Cardiac fibroblast (primary cell): ENCODE measurements at regions not wholly inside any gene's neighbourhood (a gene's known extent, or its start where the extent isn't known, plus 50 kb on each side); places are given as distances from the start of the nearest gene placed in this dataset.

Source experiments
- DNase-seq, 2 donors: peaks; one replicate each; pipeline versions ENCODE4 v3.0.0 to v3.0.0-alpha.2; 2010; ENCODE audit warnings: low read depth in 2 of 2
- H3K4me3 ChIP-seq, 2 donors: replicated peaks in 1 of 2; 1 replicate in 1 of 2; 2 replicates in 1 of 2; pipeline ENCODE4 v1.5.1; 2011; ENCODE audit warnings: low read depth in 2 of 2, low read length in 2 of 2, mild to moderate bottlenecking in 2 of 2, moderate library complexity in 1 of 2
- TF ChIP-seq, protein P1 (sequence below): IDR thresholded peaks from one replicate; pipeline ENCODE4 v1.5.1; 2011; ENCODE audit warnings: low read depth, mild to moderate bottlenecking, low read length, inconsistent platforms

DNA sequence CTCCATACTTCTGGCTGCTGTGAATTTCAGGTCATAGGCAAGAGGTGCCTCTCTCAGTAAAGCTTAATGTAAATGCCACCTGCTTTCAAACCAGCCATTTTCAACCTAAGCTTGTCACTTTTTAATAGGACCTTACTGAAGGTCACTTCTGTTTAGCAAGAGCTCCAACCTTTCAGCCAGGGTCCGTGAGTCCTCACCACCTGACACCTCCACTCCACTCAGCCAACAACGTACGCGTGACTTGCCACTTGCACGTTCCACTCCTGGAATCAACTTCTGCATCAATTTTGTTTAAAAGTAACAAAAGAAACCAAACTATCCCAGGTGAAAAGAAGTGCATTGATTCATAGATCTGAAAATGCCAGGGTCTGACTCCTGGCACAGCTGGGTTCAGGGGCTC lies 114.4 kb downstream of the TRIM29 start:
- H3K4me3 ChIP-seq: no peak overlapping the region
- DNase-seq: no peak
- TF ChIP-seq, protein P1, sequence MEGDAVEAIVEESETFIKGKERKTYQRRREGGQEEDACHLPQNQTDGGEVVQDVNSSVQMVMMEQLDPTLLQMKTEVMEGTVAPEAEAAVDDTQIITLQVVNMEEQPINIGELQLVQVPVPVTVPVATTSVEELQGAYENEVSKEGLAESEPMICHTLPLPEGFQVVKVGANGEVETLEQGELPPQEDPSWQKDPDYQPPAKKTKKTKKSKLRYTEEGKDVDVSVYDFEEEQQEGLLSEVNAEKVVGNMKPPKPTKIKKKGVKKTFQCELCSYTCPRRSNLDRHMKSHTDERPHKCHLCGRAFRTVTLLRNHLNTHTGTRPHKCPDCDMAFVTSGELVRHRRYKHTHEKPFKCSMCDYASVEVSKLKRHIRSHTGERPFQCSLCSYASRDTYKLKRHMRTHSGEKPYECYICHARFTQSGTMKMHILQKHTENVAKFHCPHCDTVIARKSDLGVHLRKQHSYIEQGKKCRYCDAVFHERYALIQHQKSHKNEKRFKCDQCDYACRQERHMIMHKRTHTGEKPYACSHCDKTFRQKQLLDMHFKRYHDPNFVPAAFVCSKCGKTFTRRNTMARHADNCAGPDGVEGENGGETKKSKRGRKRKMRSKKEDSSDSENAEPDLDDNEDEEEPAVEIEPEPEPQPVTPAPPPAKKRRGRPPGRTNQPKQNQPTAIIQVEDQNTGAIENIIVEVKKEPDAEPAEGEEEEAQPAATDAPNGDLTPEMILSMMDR: no peak

GRCh38 chr11:120023120-120023519 lies 114.8 kb downstream of the TRIM29 start:
- H3K4me3 ChIP-seq: no peak overlapping the region
- no peak for DNase-seq
- TF ChIP-seq, protein P1: no peak

- TF ChIP-seq, protein P1: no peak
- no peak overlapping the region for H3K4me3 ChIP-seq
- no peak for DNase-seq
These were observed 115.3 kb downstream of the TRIM29 start for GRCh38 chr11:120022617-120023016.

GRCh38 chr11:120021978-120022377 lies 115.9 kb downstream of the TRIM29 start:
- TF ChIP-seq, protein P1: no peak
- DNase-seq: no peak
- H3K4me3 ChIP-seq: no peak overlapping the region

DNA sequence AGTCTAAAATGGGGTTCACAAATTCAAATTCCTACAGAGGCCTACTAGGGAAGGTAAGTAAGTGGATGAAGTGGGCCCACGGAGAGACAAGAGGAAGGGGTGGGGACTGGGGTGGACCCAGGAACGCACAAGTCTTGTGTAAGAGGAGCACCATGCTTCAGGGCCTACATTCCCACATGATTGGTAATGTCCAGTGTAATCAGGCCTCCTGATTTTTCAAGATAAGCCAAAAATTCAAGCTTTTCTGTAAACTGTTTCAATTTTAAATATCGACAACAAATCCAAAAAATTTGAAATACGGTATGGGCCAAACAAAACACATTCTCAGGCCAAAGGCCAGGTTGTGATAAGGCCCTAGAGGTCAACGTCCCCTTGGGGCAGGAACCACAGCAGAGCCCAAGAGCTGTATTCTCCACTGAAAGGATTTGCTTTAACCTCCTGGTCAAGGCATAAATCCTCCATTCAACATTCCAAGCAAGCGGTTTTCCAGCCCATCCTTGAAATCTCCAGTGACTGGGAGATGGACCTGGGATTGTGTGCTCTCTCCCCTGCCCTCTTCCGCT lies 116.4 kb downstream of the TRIM29 start:
- no peak for DNase-seq
- TF ChIP-seq, protein P1: no peak
- no peak overlapping the region for H3K4me3 ChIP-seq

DNA sequence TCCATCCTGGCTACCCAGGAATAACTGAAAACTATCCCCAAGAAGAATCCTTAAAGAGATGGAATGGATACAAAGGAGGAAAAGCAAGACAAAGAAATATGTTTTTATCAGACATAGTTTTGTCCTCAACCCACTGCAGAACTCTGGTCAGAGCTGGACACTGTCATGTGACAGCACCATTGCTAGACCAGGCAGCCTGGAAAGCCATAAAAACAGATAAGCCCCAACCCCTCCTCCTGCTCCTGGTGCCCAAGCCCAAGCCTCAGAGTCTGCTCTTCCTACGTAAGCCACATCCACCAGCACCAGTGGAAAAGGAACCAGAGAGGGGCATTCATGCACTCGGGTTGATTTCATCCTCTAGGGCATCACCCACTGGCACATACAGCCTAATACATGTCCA lies 116.9 kb downstream of the TRIM29 start:
- no peak for DNase-seq
- H3K4me3 ChIP-seq: no peak overlapping the region
- TF ChIP-seq, protein P1: no peak

- TF ChIP-seq, protein P1: no peak
- H3K4me3 ChIP-seq: no peak overlapping the region
- no peak for DNase-seq
These were observed 117.4 kb downstream of the TRIM29 start for GRCh38 chr11:120020486-120020885.
